ENCODE measurements at regions not wholly inside any gene's neighbourhood (a gene's known extent, or its start where the extent isn't known, plus 50 kb on each side); places are given as distances from the start of the nearest gene placed in this dataset.
"Not testable (repeated sequence)": the region's sequence is repeated elsewhere in the genome, so short reads cannot be mapped to it uniquely, and the experiment has no call there.

GRCh38 chr4:34950926-34951325 is 1293.4 kb downstream of the ARAP2 start:
- DNase-seq, result no peak

DNA sequence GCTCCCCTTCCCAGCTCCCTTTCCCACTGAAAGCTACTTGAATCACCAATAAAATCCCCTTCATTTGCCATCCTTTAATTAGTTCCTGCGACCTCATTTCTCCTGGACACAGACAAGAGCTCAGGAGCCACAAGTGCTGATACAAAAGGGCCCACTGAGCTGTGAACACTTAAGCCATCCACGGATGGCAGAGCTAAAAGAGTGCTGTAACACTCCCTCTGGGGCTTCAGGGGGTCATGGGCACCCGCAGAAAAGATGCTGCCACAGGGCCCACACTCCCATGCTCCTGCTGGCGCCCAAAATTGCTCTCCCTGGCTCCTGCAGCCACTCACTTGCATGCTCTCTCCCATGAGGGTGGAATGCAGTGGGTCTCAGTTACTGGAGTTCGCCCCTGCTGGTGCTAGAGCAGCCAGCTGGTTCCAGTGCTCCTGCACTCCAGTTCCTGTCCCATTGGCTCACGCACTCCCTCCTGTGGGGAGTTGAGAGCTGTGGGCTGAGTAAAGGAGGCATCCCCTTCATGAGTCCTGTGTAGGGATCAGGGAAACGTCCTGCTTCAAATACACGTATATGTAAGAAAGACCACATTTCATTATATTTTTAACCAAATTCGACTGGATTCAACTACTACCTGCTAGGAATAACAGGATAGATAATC is 1291.0 kb downstream of the ARAP2 start:
- no peak for DNase-seq

GRCh38 chr4:34964613-34965012 is 1279.7 kb downstream of the ARAP2 start:
- no peak for DNase-seq

- no peak for DNase-seq
Observed at GRCh38 chr4:34972189-34972588, 1272.1 kb downstream of the ARAP2 start.

DNA sequence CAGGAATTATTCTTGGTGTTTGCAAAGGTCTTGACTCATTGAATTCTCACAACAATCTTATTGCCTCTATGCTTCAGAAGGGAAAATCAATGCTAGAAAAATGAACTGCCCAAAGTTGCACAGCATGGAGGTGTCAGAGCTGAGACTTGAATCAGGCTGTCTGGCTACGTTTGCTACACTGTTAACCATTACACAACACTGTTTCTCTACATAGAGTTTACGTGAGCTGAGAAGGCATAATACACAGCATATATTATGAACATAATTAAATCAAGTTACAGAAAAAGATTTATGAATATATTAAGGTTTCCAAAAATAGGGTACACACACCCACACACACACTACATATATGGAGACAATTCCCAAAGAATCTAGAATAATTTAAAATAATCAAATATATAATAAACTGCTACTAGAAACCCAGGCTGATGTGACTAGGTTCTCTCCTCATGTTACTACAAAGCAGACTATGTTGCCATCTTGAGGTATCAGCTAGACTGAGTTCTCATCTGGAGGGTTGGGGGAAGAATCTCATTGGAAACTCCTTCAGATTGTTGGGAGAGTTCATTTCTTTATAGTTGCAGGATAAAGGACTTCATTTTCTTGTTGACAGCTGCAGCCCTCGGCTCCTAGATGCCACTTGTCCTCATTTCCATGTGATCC is 1270.5 kb downstream of the ARAP2 start:
- no peak for DNase-seq

GRCh38 chr4:34974313-34974680 is 1270.0 kb downstream of the ARAP2 start:
- no peak for DNase-seq

- DNase-seq, result not testable (repeated sequence)
Observed at GRCh38 chr4:35021222-35021621, 1223.1 kb downstream of the ARAP2 start.

DNA sequence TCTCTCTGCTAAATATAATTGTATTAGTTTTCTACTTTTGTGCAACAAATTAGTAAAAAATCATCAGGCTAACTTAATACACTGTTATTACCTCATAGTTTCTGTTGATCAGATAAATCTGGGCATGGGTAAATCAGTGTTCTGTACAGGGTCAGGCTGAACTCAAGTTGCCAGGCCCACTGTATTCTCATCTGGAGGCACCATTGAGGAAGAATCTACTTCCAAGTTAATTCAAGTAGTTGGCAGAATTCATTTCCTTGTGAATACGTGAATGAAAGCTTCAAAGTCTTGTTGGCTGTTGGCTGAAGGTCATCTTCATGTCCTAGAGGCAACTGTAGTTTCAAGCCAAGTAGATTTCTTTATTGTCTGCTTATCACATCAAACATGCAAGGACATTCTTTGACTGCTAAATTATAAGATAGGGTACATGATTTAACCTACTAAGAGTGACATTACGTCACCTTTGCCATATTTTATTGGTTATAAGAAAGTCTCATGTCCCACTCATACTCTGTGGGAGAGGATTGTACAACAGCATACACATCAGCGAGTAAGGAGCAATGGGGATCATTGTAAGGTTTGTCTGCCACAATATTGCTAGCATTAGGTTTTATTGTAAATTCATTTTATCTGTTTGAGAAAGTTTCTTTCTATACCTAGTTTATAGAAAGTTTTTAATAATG is 1219.0 kb downstream of the ARAP2 start:
- no peak for DNase-seq

- no peak for DNase-seq
Observed at GRCh38 chr4:35038079-35038805, 1206.1 kb downstream of the ARAP2 start.

GRCh38 chr4:35038845-35039244 is 1205.5 kb downstream of the ARAP2 start:
- no peak for DNase-seq

GRCh38 chr4:35052546-35052945 is 1191.8 kb downstream of the ARAP2 start:
- no peak for DNase-seq

GRCh38 chr4:35063031-35063570 is 1181.2 kb downstream of the ARAP2 start:
- no peak for DNase-seq

DNA sequence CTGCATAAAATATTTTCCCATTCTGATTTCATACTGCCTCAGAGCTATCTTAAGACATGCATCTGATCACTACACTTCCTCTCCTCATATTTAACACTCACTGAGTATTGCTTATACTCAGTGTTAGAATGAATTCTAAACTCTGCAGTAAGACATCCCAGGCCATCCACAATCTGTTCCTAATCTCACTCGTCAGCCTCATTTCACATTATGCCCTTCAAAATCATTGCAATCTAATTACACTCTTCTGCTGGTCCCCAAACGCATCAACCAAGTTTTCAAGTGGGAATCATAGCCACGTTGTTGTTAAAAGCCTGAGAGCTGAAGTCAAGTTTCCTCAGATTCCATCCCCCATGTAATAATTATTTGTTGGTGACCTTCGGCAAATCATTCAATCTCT is 1177.9 kb downstream of the ARAP2 start:
- no peak for DNase-seq

DNA sequence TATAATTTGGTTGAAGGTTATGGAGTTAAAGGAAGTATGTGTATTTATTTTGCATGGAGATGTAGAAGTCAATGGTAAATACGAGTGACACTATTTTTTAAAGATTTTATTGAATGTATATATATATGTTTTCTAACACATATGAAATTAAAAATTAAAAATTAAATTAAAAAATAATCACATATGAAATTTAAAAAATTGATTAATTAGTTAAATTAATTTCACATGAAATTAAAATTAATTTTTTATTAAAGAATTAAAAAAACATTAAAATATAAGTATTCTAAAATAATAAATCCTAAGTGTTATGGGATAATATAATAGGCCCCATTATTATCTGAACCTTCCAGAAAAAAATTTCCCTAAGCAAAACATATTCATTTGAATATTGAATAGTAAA is 1163.5 kb downstream of the ARAP2 start:
- DNase-seq, result no peak

GRCh38 chr4:35087218-35087617 is 1157.1 kb downstream of the ARAP2 start:
- DNase-seq, result no peak

- no peak for DNase-seq
Observed at GRCh38 chr4:35100932-35101331, 1143.4 kb downstream of the ARAP2 start.

- no peak for DNase-seq
Observed at GRCh38 chr4:35102066-35102465, 1142.2 kb downstream of the ARAP2 start.

DNA sequence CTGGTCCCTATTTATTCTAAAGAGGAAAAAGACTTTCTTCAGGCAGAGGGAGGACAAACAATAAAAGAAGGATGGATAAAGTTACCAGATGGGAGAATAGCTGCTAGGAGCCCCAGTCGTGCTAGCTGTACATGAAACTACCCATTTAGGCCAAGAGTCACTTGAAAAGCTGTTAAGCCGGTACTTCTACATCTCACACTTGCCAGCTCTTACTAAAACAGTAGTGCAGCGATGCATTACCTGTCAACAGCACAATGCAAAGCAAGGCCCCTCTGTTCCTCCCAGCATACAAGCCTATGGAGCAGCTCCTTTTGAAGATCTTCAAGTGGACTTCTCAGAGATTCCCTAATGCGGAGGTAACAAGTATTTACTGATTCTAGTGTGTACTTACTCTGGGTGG is 1138.8 kb downstream of the ARAP2 start:
- DNase-seq, result no peak

- DNase-seq, result no peak
Observed at GRCh38 chr4:35106091-35106734, 1138.1 kb downstream of the ARAP2 start.

DNA sequence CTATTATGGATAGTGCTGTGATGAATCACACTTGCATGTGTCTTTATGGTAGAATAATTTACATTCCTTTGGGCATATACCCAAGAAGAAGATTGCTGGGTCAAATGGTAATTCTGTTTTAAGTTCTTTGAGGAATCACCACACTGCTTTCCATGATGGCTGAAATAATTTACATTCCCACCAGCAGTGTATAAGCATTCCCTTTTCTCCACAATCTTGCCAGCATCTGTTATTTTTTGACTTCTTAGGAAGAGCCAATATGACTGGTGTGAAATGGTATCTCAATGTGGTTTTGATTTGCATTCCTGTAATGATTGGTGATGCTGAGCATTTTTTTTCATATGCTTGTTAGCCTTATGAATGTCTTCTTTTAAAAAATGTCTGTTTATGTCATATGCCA is 1120.2 kb downstream of the ARAP2 start:
- no peak for DNase-seq

- no peak for DNase-seq
Observed at GRCh38 chr4:35125995-35126712, 1118.2 kb downstream of the ARAP2 start.

- no peak for DNase-seq
Observed at GRCh38 chr4:35138449-35138848, 1105.9 kb downstream of the ARAP2 start.
